ENCODE measurements at regions not wholly inside any gene's neighbourhood (a gene's known extent, or its start where the extent isn't known, plus 50 kb on each side); places are given as distances from the start of the nearest gene placed in this dataset.

DNA sequence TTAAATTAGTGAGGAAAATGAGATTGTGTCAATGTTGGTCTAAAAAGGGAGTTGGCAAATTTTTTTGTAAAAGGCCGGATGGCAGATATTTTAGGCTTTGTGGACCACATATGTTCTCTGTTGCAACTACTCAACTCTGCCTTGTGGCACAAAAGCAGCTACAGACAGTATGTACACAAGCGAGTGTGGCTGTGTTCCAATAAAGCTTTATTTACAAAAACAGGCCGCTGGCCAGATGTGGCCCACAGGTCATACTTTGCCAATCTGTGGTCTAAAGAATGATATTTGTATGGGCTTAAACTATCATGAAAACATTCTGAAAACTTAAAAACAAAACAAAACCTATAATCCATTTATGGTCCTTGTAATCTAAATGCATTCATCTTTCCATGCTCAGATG, 228.3 kb downstream of the CLIC5 start:
- Histone ChIP-seq H3K4me3 (ENCODE audit: low read length) (no peak overlapping the region), H3K9ac (ENCODE audit: low read depth, low read length) (no peak overlapping the region), H3K4me1 (ENCODE audit: control insufficient read depth, insufficient read depth, low read length) (peaks cover 17% of the 10 kb centered on the region), H3K36me3 (ENCODE audit: insufficient read depth, low read length) (no peaks in the 10 kb centered on the region), H3K4me2 (ENCODE audit: low read length) (no peak overlapping the region), H3K27me3 (ENCODE audit: control insufficient read depth, insufficient read depth, low read length) (no peaks in the 10 kb centered on the region), H3K9me3 (replicated peaks; ENCODE audit: low read length) (no peaks in the 10 kb centered on the region)

DNA sequence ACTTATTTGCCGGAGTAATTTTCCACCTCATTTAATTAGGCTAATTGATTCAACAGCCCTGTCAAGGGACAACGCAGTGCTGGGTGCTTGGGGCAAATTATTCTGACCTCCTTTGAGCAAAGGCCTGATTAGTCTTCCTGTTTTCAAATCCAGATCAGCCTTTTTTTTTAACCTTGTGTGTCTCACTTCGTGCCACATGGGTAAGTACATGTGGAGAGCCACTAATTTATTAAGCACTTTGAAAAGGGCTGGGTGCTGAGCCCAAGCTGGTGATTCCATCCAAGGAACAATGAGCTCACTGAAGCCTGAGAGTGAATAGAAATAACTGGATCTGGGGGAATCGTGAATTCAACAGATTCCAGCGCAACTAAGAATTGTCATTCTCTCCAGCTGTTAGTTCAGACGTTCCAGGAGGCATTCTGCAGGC, 229.3 kb downstream of the CLIC5 start:
- no peaks in the 10 kb centered on the region for H3K9me3 ChIP-seq (replicated peaks; ENCODE audit: low read length)
- H3K9ac ChIP-seq (ENCODE audit: low read depth, low read length) = no peak overlapping the region
- no peak overlapping the region for H3K4me3 ChIP-seq (ENCODE audit: low read length)
- H3K27me3 ChIP-seq (ENCODE audit: control insufficient read depth, insufficient read depth, low read length) = no peaks in the 10 kb centered on the region
- H3K4me2 ChIP-seq (ENCODE audit: low read length) = no peak overlapping the region
- H3K36me3 ChIP-seq (ENCODE audit: insufficient read depth, low read length) = no peaks in the 10 kb centered on the region
- peaks cover 9% of the 10 kb centered on the region for H3K4me1 ChIP-seq (ENCODE audit: control insufficient read depth, insufficient read depth, low read length)

DNA sequence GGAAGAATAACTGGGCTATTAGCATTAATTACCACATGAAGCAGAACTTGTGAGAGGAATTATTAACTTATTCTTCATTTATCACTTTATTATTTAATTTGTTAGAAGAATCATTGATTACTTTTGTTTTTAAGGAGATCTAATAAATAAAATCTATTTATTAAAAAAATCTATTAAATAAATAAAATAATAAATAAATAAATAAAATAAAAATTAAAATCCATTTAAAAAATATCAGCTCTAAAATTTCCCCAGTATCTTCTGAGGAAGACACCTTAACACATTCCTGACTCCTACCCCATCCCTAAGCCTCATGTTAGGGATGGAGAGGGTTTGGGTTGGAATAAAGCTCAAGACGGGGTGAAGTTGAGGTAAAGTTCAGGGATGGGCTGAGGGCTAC, 231.4 kb downstream of the CLIC5 start:
- Histone ChIP-seq H3K4me2 (ENCODE audit: low read length) (no peak overlapping the region), H3K4me1 (ENCODE audit: control insufficient read depth, insufficient read depth, low read length) (no peaks in the 10 kb centered on the region), H3K9ac (ENCODE audit: low read depth, low read length) (no peak overlapping the region), H3K36me3 (ENCODE audit: insufficient read depth, low read length) (no peaks in the 10 kb centered on the region), H3K27me3 (ENCODE audit: control insufficient read depth, insufficient read depth, low read length) (no peaks in the 10 kb centered on the region), H3K4me3 (ENCODE audit: low read length) (no peak overlapping the region), H3K9me3 (replicated peaks; ENCODE audit: low read length) (no peaks in the 10 kb centered on the region)

DNA sequence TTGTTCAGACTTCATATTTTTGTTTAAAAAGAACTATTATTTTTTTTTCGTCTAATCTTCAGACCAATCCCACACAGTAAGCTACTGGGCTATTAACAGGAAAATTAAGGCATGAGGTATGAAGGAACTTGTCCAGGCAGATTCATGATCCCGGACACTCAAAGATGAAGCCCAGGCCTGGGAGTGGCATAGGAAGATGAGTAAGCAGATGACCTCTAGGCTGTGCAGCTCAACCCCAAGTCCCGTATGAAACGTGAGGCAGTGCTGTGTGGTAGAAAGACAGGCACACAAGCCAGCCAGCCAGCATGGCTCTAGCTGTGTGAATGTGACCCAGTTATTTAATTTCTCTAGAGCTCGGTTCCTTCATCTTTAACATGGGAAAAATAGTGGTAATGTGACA, 231.9 kb downstream of the CLIC5 start:
- no peak overlapping the region for H3K9ac ChIP-seq (ENCODE audit: low read depth, low read length)
- H3K4me1 ChIP-seq (ENCODE audit: control insufficient read depth, insufficient read depth, low read length) = no peaks in the 10 kb centered on the region
- no peak overlapping the region for H3K4me2 ChIP-seq (ENCODE audit: low read length)
- H3K27me3 ChIP-seq (ENCODE audit: control insufficient read depth, insufficient read depth, low read length) = no peaks in the 10 kb centered on the region
- no peaks in the 10 kb centered on the region for H3K36me3 ChIP-seq (ENCODE audit: insufficient read depth, low read length)
- no peaks in the 10 kb centered on the region for H3K9me3 ChIP-seq (replicated peaks; ENCODE audit: low read length)
- H3K4me3 ChIP-seq (ENCODE audit: low read length) = no peak overlapping the region

DNA sequence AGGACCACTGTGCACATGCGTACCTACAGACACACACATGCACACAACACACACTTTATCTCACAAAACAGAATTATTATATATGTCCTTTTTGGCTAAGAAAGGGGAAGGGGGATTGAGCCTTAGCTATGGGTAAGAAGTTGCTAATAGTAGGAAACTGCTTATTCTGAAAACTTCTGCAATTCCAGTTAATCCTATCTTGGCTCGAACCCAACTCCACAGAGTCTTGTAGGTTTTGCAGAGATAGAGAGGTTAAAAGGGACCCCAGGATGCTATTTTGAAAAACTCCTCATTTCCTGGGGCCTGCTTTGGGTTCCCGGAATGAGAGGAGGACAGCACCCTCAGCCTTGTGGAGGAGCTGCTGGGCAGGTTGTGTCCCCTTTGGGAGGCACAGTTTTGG, 233.8 kb downstream of the CLIC5 start:
- no peak overlapping the region for H3K4me3 ChIP-seq (ENCODE audit: low read length)
- H3K9me3 ChIP-seq (replicated peaks; ENCODE audit: low read length) = no peaks in the 10 kb centered on the region
- H3K4me1 ChIP-seq (ENCODE audit: control insufficient read depth, insufficient read depth, low read length) = peaks cover 5% of the 10 kb centered on the region
- H3K36me3 ChIP-seq (ENCODE audit: insufficient read depth, low read length) = no peaks in the 10 kb centered on the region
- no peak overlapping the region for H3K9ac ChIP-seq (ENCODE audit: low read depth, low read length)
- H3K27me3 ChIP-seq (ENCODE audit: control insufficient read depth, insufficient read depth, low read length) = no peaks in the 10 kb centered on the region
- H3K4me2 ChIP-seq (ENCODE audit: low read length) = no peak overlapping the region

DNA sequence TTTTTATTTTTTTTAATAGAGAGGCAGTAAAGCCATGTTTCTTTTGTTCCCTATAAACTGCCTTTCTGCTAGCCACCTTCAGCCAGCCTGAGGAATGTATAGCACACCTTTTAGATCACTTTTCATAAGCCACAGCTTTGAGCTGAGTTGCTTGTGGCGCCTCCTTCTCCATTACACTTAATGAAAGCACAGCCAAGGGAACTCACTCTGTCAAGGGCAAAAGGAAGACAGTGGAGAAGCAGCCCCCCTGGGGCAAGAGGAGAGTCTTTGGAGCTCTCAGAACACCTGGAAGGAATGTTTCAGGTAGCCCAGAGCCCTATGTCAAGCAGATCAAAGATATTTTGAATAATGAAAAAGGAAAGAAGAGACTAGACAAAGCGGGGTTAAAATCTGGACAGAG, 235.1 kb downstream of the CLIC5 start:
- Histone ChIP-seq H3K4me3 (ENCODE audit: low read length) (no peak overlapping the region), H3K4me2 (ENCODE audit: low read length) (no peak overlapping the region), H3K9me3 (replicated peaks; ENCODE audit: low read length) (no peaks in the 10 kb centered on the region), H3K4me1 (ENCODE audit: control insufficient read depth, insufficient read depth, low read length) (peaks cover 5% of the 10 kb centered on the region), H3K9ac (ENCODE audit: low read depth, low read length) (no peak overlapping the region), H3K27me3 (ENCODE audit: control insufficient read depth, insufficient read depth, low read length) (no peaks in the 10 kb centered on the region), H3K36me3 (ENCODE audit: insufficient read depth, low read length) (no peaks in the 10 kb centered on the region)

DNA sequence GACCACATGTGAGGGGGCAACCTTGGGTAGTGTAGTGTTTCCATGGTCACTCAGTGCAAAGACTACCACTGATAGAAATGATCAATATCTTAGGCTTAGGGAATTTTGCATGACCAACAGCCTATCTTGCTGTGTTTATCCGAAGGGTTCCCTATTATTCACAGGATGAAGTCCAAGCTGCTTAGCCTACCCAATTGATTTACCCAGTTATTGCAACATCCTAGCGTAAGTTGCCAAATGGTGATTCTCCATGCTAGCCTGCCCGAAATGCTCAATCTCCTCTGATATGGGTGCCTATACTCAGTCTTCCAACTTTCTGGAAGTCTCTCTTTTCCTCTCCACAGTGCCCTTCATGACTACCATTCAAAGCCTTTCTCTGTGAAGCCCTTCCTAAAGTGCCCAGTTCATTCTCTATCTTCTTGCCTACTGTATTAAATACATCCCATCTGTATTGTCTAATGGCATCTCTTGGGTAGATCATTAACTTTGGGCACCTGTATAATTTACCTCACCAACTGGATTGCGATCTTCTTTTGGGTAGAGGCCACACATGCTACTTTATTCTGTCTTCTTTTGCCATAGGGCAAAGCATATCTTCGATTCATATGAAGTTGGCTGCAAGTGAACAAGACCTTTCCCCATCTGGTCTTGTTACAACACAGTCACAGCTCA, 240.5 kb downstream of the CLIC5 start:
- no peaks in the 10 kb centered on the region for H3K9me3 ChIP-seq (replicated peaks; ENCODE audit: low read length)
- H3K27me3 ChIP-seq (ENCODE audit: control insufficient read depth, insufficient read depth, low read length) = peaks cover 3% of the 10 kb centered on the region
- H3K36me3 ChIP-seq (ENCODE audit: insufficient read depth, low read length) = no peaks in the 10 kb centered on the region
- H3K9ac ChIP-seq (ENCODE audit: low read depth, low read length) = no peak overlapping the region
- no peak overlapping the region for H3K4me2 ChIP-seq (ENCODE audit: low read length)
- H3K4me3 ChIP-seq (ENCODE audit: low read length) = no peak overlapping the region
- H3K4me1 ChIP-seq (ENCODE audit: control insufficient read depth, insufficient read depth, low read length) = peaks cover 5% of the 10 kb centered on the region

DNA sequence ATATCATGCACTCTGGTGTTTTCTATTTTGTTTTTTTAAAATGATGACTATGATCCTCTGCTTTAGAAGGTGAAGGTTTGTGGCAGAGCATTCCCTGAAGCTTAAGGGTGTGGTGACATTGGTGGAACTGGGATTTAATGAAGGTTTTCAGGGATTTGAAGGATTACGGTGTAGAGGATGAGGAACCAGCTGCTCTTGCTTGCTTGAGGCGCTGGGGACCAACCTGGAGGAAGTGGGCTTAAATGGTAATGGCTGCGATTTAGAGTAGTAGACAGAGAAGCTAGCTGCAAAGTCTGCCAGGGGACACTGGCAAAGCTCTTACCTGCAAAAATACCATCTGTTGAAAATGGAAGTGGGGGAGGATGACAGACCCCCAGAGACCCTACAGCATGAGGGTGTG, 241.8 kb downstream of the CLIC5 start:
- Histone ChIP-seq H3K9ac (ENCODE audit: low read depth, low read length) (no peak overlapping the region), H3K4me3 (ENCODE audit: low read length) (no peak overlapping the region), H3K4me2 (ENCODE audit: low read length) (no peak overlapping the region), H3K27me3 (ENCODE audit: control insufficient read depth, insufficient read depth, low read length) (peaks cover 3% of the 10 kb centered on the region), H3K4me1 (ENCODE audit: control insufficient read depth, insufficient read depth, low read length) (peaks cover 5% of the 10 kb centered on the region), H3K9me3 (replicated peaks; ENCODE audit: low read length) (no peaks in the 10 kb centered on the region), H3K36me3 (ENCODE audit: insufficient read depth, low read length) (no peaks in the 10 kb centered on the region)

DNA sequence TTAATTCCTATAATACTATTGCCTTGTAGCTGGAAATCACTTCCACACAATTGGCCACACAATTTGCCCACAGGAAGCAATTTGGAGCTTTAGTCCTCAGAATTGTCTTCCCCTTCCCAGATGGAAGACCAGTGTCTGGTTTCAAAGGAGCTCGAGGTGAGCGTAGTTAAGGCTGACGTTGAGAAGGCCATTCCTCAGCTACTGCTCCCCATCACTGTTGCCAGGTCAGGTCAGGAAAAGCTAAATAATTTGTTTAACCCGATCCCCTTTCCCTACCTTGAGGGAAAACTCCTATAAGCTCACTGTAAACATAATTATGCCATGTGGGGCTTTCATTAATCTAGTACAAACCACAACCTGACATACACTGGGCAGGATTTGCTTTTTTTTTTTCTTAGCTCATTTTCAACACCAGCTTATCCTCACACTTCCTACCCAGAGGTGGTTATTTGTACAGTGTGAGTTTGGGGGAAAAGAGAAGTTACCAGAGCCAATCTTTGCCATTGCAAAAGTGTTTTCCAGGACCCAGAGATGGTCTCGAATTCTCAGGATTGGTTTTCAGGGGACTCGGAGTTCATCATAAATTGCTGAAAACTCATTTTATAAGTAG, 242.7 kb downstream of the CLIC5 start:
- Histone ChIP-seq H3K4me2 (ENCODE audit: low read length) (no peak overlapping the region), H3K36me3 (ENCODE audit: insufficient read depth, low read length) (no peaks in the 10 kb centered on the region), H3K9me3 (replicated peaks; ENCODE audit: low read length) (no peaks in the 10 kb centered on the region), H3K27me3 (ENCODE audit: control insufficient read depth, insufficient read depth, low read length) (peaks cover 3% of the 10 kb centered on the region), H3K9ac (ENCODE audit: low read depth, low read length) (no peak overlapping the region), H3K4me1 (ENCODE audit: control insufficient read depth, insufficient read depth, low read length) (peaks cover 3% of the 10 kb centered on the region), H3K4me3 (ENCODE audit: low read length) (no peak overlapping the region)

DNA sequence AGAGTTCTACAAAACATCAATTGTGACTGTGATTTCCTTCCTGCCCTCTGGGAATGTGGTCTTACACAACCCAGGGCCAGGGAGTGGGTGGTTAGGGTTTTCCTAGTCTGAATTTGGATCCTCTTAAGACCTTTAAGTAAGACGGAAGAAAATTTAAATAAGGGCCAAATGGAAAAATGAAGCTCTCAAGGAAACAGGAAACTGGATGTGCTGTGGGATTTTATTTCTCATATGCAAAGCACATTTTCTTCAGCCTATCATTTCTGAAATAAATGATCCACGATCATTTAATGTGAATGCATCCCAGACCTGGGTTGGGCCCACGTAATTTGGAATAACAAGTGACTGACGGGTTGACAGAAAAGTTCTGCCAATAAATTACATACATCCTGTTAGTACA, 243.6 kb downstream of the CLIC5 start:
- H3K9me3 ChIP-seq (replicated peaks; ENCODE audit: low read length) = no peaks in the 10 kb centered on the region
- no peak overlapping the region for H3K9ac ChIP-seq (ENCODE audit: low read depth, low read length)
- no peaks in the 10 kb centered on the region for H3K4me1 ChIP-seq (ENCODE audit: control insufficient read depth, insufficient read depth, low read length)
- no peaks in the 10 kb centered on the region for H3K36me3 ChIP-seq (ENCODE audit: insufficient read depth, low read length)
- H3K4me3 ChIP-seq (ENCODE audit: low read length) = no peak overlapping the region
- H3K27me3 ChIP-seq (ENCODE audit: control insufficient read depth, insufficient read depth, low read length) = peaks cover 3% of the 10 kb centered on the region
- H3K4me2 ChIP-seq (ENCODE audit: low read length) = no peak overlapping the region

DNA sequence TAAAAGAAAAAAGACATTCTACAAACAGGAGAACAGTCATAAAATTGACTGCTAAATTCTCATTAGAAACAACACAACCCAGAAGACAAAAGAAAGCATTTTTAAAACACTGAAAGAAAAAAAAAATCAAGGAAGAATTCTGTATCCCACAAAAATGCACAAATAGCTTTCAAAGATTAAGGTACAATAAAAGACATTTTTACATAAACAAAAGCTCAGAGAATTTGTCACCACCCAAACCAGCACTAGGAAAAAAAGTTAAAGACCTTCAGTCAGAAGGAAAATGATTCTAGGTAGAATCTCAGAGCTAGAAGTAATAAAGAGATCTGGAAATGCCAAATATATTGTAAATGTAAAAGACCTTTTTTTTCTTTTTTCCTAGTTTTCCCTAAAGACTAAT, 252.4 kb downstream of the CLIC5 start:
- Histone ChIP-seq H3K4me3 (ENCODE audit: low read length) (no peak overlapping the region), H3K9ac (ENCODE audit: low read depth, low read length) (no peak overlapping the region), H3K27me3 (ENCODE audit: control insufficient read depth, insufficient read depth, low read length) (peaks cover 6% of the 10 kb centered on the region)

DNA sequence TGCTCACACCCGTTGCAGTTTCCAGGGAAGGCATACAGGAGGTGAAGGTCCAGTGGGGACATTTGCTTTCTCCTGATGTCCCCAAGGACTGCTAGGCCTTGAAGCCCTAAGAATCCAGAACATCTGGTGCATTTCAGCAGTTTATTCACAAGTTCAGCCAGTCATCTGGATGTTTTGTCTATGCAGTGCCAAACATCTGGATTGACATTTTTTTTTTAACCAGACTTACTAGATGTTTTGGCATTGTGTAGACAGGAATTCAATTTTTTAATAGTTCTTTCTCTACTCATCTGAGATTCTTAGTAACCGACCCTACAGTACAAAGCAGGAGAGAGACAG, 256.2 kb downstream of the CLIC5 start:
- H3K4me1 ChIP-seq (ENCODE audit: control insufficient read depth, insufficient read depth, low read length) = no peaks in the 10 kb centered on the region
- H3K4me3 ChIP-seq (ENCODE audit: low read length) = no peak overlapping the region

More for the DNA sequence above, 252.4 kb downstream of the CLIC5 start:
- Histone ChIP-seq H3K9me3 (replicated peaks; ENCODE audit: low read length) (peaks cover 3% of the 10 kb centered on the region), H3K4me1 (ENCODE audit: control insufficient read depth, insufficient read depth, low read length) (no peaks in the 10 kb centered on the region), H3K4me2 (ENCODE audit: low read length) (no peak overlapping the region), H3K36me3 (ENCODE audit: insufficient read depth, low read length) (no peaks in the 10 kb centered on the region)

More for the DNA sequence above, 256.2 kb downstream of the CLIC5 start:
- Histone ChIP-seq H3K4me2 (ENCODE audit: low read length) (no peak overlapping the region), H3K27me3 (ENCODE audit: control insufficient read depth, insufficient read depth, low read length) (peaks cover 6% of the 10 kb centered on the region), H3K9ac (ENCODE audit: low read depth, low read length) (no peak overlapping the region), H3K36me3 (ENCODE audit: insufficient read depth, low read length) (no peaks in the 10 kb centered on the region), H3K9me3 (replicated peaks; ENCODE audit: low read length) (peaks cover 3% of the 10 kb centered on the region)
